GM19468 (cell line): ENCODE measurements at regions not wholly inside any gene's neighbourhood (a gene's known extent, or its start where the extent isn't known, plus 50 kb on each side); places are given as distances from the start of the nearest gene placed in this dataset.
"Not testable (repeated sequence)": the region's sequence is repeated elsewhere in the genome, so short reads cannot be mapped to it uniquely, and the experiment has no call there.

Experiments
- ATAC-seq: cut with Tn5 transposase; IDR thresholded peaks from one replicate; pipeline ENCODE4 v1.9.1; 2021; ENCODE audit warnings: mild to moderate bottlenecking, moderate library complexity, moderate number of reproducible peaks; ENCODE audit not compliant: unreplicated experiment; ENCODE audit errors: extremely low read depth

DNA sequence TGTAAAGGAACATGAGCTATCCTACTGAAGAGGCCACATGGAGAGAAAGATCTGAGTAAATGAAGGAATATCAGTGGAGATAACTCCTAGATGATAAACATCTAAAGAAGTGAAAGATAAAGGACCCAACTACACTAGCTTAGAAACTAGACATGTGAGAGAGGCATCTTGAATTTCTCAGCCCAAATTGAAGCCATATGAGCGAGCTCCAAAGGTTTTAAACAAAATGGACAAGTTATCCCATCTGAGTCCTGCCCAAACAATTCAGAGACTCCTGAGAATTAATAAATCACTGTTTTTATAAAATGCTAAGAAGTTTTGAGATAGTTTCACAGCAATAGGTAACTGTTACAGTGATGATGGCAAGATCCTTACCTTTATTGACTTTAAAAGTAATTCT, 438.9 kb downstream of the NAV3 start:
- ATAC-seq: no peak

DNA sequence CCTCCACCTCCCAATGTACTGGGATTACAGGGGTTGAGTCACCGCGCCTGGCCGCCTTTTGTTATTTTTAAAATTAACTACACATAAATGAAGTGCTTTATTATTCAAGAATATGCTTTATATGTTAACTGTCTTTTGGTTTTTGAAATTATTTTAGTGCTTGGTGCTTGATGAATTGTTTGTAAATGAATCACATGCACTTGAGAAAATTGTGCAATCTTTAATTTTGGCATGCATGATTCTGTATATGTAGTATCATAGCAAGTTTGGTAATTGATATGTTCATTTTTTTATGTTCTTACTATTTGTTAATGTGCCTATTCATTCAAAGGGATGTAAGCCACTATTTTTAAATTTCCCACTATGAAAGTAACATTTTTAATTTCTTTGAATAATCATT, 440.9 kb downstream of the NAV3 start:
- no peak for ATAC-seq

DNA sequence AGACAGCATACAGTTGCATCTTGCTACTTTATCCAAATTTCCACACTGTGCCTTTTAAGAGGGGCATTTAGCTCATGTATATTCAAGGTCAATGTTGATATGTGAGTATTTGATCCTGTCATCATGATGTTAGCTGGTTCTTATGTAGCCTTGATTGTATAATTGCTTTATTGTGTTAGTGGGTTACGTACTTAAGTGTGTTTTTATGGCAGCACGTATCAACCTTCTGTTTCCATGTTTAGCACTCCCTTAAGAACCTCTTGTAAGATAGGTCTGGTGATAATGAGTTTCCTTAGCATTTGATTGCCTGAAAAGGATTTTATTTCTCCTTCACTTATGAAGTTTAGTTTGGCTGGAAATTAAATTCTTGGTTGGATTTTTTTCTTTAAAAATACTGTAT, 445.2 kb downstream of the NAV3 start:
- ATAC-seq: no peak

DNA sequence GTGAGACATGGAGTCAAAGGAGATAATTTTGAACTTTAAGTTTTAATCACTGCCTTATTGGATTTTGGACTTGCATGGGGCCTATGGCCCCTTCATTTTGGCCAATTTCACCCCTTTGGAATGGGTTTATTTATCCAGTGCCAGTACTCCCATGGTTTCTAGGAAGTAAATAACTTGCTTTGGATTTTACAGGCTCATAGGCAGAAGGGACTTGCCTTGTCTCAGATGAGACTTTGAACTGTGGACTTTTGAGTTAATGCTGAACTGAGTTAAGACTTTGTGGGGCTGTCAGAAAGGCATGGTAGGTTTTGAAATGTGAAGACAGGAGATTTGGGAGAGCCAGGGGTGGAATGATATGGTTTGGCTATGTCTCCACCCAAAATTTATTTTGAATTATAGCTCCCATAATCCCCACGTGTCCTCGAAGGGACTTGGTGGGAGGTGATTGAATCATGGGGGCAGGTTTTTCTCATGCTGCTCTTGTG, 448.1 kb downstream of the NAV3 start:
- no peak for ATAC-seq

DNA sequence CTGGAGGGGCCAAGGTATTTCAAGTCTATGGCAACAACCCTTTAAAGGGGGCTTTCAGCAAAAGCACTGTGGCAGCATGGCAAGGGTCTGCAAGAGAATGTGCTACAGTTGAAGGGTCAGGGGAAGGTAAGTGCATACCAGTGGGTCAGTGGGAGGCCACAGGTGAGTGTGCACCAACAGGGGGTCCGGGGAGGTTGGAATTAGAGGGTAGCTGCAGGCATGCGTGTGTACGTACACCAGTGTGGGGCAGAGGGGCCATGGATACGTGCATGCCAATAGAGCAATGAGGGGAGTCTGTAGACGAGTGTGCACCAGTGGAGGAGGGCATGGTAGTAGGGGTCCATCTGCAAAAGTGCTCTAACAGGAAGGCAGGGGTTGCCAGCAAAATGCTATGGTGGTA, 448.9 kb downstream of the NAV3 start:
- no peak for ATAC-seq

DNA sequence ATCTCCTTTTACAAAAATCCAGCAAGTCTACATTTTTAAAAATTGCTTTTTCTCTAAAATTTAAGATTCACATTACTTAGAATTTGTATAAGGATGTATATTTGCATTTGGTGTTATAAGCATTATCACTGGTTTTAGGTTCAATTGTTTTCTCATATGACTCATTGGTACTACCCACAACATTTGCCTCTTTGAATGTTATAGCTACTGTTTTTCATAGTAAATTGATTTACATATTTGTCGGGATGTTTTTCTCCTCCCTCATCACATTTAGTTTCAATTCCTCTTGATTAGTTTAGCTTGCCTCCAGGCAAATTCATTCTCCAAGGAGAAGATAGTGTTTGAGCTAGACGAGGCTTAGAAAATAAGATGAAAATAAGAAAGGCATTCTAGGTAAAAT, 450.4 kb downstream of the NAV3 start:
- not testable (repeated sequence) for ATAC-seq

DNA sequence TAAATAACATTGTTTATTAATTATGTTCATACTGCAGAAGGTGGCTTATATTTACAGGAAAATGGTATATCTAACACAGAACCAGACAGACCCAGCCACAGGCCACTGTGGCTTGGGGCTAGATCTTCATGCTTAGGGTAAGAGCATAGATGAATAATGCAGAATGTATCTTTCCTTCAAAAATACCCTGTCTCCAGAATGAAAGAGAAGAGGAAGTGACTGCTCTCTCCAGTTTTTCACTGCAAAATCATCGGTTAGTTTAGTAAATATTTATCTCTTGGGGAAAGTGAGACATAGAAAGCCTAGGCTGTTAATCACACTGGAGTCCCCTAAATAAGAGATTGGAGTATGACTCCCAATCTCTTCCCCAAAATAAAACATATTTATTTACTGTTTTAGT, 453.7 kb downstream of the NAV3 start:
- no peak for ATAC-seq

DNA sequence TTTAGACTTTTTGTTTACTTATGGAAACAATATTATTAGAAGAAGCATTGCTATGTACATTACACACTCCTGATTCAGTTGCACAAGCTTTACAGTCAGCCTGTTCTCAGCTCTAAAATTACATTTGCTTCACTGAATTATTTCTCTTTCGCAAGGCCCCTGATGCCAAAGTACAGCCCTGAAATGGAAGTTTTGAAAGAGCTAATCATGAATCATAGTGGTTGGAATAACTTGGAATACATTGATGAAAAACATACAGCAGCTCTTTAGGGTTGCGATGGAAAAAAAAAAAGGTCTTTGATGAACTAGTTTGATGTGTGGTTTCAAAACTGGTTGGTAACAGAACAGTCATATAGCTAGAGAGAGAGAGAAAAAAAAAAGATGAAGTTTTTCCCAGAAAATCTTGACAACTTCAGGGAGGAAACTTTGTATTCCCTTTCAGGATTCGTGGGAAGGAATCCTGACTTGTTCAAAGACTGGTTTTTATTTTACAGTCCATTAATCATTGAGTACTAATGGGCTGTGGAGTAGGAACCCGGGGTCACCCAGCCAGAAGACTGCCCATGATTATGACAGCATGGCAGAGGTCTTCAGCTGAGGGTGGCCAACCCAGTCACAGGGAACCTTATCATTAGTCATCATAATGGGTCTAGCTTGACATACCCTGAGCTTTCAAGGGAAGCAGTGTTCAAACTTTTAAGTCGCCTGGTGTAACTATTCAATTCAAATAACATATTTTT, 460.1 kb downstream of the NAV3 start:
- ATAC-seq: no peak

DNA sequence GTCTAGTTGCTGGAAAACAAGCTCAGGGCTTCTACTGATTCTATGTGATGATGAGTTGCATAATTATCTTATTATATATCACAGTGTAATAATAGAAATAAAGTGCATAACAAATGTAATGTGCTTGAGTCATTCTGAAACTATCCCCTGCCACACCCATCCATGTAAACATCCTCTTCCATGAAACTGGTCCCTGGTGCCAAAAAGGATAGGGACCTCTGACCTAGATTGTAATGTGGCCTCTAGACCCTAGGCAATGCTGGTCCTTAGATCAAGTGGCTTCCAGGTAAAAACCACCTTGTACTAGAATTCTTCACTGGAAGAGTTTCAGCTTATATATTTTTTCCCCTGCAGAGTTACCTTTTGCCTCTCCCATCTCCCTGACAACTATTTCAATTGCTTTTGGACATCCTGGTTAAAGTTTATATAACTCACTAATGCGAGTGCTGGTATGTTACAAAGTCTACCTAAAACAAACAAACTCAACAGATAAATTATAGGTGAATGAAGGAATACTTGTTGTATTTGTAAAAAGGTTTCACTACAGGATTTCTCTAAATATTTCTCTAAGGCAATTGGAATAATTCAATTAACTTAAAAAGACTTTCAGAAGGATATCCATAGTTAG, 462.5 kb downstream of the NAV3 start:
- no peak for ATAC-seq

DNA sequence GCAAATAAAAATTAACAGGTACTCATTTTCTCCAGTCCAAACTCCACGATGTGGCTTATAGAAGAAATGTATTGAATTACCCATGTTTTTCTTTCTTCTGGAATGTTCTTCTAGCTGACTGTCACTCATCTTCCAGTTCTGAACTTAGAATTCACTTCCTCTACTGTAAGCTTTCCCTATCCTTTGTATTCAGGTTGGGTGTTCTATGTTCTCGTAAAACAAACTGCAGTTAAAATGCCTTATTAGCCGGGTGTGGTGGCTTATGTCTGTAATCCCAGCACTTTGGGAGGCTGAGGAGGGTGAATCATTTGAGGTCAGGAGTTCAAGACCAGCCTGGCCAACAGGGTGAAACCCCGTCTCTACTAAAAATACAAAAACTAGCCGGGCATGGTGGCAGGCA, 470.6 kb downstream of the NAV3 start:
- not testable (repeated sequence) for ATAC-seq

DNA sequence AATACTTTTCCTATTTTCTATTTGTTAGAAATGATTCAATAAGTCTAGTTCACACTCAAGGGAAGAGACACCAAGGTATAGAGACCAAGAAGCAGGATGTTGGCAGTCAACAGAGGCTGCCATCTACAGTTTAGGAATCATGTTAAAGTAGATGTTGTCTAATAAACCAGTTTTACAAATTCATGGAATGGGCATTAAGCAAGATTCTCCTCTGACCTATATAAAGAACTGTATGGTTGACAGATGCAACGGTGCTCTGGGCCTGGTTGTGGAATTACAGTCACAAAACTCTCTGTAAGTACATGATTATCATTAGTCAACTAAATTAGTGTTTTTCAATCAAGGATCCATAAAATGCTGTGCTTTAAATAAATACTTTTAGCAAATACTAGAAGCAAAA, 475.1 kb downstream of the NAV3 start:
- ATAC-seq: no peak

DNA sequence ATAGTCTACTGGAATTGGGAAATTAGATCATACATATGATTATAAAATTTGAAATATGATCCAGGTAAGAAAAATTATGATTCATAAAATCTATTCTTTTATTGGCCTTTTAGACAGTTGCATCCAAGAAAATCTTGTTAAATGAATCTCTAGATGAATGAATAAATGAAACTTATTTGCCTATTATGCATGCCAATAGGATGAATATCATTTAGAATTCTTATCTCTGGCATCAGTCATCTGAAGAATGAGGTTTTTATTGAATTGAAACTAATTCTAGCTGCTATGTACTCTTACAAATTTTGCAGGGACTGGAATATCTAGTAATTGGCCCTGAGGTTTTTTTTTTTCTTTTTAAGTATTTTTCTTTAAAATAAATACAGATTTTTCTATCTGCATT, 475.5 kb downstream of the NAV3 start:
- no peak for ATAC-seq

DNA sequence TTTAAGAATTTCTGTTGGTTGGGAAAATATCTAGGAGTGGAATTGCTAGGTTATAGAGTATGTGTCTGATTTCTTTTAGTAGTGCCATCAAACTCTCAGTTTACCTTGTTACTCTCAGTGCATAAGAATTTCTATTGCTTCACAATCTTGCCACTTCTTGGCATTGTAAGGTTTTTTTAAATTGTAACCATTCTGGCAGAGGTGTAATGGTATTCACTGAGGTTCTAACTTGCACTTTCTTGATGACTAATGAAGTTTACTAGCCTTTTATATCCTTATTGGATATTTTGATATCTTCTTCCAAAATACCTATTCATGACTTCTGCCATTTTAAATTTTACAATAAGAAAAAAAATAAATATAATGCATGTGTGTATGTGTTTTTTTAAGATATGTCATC, 478.0 kb downstream of the NAV3 start:
- no peak for ATAC-seq

DNA sequence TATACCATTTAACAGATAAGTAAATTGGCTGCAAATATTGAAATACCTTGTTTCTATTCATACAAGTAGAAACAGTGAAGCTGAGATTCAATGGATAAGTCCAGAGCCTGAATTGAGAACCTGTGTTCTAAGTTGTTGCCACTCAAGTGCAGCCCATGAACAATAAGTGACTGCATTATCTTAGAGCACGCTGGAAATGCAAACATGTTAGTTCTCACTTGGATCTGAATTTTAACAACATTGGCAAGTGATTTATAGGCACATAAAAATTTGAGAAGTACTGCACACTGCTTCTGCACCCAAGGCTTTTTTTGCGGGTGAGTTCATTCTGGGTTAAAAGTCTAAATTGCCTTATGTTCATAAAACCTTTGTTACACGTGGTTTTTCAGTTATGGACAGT, 484.3 kb downstream of the NAV3 start:
- no peak for ATAC-seq

DNA sequence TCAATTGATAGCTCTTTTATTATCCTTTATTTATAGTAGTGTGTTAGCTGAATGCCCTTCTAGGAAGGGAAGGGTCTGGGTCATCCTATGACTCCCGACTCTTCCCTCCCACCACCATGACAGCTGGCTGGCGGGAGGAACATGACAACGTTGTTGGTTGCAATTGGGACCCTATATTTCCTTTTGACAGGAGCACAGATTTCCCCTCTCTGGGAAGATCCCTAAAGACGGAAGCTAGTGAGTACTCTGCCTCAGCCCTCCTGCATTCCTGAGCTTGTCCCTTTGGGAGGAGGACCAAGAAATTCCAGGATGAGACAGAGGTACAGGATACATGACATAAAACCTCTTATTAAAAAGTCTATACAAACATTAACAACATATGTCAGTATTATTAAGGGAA, 485.4 kb downstream of the NAV3 start:
- ATAC-seq: no peak

DNA sequence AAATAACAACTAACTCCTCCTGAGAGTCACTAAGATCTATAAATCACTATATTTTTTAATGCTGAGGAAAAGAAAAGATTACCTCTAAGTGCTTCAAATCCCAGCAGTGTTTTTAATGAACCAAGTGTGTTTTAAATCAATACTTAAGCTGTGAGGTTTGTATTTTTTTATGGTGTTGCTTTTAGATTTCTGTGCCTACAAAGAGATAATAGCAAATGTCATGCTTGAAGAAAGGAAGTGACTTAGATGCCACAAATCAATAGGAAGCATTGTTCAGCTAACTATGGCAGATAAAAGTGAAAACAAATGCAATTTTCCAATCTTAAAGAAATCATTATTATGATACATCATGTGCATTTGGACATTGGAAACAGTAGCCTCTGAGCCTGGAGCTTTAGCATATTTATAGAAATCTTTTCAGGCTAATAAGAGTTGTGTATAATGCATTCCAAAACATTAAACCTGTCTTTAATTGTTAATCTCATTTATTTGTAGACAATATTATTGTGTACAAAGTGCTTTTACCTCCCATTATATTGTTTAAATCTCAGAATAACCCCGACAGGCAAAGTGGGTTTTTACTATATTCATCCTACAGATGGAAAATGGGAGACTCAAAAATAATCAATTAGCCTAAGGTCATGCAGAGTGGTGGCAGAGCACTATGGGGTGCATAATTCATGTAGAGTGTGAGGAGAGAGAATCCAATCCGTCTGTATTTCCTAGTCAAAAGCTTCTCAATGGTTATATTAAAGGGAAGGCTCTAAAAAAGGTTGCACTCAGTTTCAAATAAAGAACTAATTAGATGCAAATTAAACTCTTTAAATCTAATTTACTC, 486.2 kb downstream of the NAV3 start:
- ATAC-seq: no peak

DNA sequence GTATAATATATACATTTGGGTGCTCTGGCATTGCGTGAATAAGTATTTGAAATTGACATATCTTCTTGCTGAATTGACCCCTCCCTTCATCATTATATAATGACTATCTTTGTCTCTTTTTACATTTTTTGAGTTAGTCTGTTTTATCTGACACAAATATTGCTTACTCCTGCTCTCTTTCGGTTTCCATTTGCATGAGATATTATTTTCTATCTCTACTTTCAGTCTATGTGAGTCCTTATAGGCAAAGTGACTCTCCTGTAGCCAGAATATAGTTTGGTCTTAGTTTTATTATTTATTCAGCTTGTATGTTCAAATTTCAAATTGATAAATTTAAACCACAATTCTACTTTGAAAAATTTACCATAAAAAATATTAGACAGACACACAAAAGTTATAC, 491.0 kb downstream of the NAV3 start:
- ATAC-seq: no peak

DNA sequence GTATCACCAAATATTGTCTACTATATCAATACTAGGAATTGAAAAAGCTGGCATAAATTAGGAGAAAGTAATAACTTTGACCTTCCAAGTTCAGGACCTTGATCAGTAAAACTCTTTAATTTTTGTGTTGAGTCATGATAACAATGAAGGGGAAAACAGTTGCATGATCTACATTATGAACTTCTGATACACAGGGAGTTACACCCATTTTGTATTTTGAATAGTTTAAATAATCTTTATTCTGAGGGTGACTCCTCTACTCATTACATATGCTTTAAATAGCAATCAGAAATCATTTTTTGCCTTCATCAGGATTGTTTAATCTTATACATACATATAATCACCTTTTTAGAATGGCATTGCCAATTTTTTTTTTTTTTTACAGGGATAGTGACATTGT, 492.5 kb downstream of the NAV3 start:
- no peak for ATAC-seq

DNA sequence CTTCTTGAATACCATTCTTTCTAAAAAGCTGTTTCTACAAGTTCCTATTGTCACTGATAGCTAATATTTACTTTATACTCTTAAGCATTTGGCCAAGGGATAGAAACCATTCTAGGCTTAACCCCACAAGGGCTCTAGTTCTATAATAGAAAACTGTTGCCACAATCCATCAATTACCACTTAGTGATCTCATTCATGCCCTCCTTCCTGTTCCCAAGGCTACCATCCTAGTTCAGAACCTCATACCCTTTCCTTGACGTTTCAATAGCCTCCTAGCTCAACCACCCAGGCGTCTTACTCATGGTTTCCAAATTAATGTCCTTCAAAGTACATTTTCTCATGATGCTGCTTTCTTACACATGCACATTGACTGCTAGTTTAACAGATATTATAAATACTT, 493.5 kb downstream of the NAV3 start:
- ATAC-seq: no peak

DNA sequence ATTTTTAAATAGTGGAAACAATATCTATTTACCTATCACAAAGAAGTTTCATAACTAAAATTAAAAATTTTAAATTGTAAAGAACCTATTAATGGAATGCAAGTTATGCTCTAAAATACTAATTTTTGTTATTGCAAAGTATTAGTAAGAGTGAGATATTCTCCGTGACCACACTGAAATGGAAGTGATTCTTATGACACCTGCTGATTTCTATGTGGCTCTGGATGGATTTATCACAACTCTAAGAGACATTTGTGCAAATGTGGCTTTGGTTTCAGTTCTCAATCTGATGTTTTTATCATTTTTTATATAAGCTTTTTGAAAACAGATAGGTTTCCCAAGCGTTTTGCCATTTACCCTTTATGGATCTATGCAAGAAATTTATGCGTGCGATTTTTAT, 497.8 kb downstream of the NAV3 start:
- no peak for ATAC-seq

DNA sequence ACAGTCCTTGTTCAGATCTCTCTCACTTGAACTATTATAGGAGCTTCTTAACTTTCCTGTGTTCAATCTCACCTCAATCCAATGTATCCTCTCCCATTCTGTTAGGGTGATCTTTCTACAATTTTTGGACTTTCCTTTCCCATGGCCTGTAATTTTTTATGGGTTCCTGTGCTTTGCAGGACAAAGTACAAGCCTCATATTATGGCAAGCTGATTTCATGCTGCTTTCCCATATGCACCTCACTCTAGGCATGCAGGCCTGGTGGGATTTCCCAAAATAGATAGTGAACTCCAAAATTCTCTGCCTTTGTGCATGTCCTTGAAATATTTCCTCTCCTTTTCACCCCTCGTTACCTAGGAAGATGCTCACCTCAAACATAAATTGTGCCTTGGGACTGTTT, 499.4 kb downstream of the NAV3 start:
- no peak for ATAC-seq
